ENCODE measurements at regions not wholly inside any gene's neighbourhood (a gene's known extent, or its start where the extent isn't known, plus 50 kb on each side); places are given as distances from the start of the nearest gene placed in this dataset.

DNA sequence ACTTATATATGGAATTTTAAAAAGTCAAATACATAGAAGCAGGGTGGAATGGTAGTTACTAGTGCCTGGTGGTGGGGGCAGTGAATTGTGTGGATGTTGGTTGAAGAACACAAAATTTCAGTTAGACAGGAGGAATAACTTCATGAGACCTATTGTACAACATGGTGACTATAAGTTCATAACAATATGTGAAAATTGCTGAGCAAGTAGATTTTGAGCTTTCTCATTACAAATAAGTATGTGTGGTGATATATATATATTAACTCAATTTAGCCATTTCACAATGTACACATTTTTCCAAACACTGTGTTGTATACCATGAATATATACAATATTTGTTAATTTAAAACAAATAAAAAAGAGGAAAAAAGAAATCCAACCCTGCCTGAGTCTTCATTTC is 641.1 kb downstream of the DIAPH3 start:
- TF ChIP-seq, protein P1, sequence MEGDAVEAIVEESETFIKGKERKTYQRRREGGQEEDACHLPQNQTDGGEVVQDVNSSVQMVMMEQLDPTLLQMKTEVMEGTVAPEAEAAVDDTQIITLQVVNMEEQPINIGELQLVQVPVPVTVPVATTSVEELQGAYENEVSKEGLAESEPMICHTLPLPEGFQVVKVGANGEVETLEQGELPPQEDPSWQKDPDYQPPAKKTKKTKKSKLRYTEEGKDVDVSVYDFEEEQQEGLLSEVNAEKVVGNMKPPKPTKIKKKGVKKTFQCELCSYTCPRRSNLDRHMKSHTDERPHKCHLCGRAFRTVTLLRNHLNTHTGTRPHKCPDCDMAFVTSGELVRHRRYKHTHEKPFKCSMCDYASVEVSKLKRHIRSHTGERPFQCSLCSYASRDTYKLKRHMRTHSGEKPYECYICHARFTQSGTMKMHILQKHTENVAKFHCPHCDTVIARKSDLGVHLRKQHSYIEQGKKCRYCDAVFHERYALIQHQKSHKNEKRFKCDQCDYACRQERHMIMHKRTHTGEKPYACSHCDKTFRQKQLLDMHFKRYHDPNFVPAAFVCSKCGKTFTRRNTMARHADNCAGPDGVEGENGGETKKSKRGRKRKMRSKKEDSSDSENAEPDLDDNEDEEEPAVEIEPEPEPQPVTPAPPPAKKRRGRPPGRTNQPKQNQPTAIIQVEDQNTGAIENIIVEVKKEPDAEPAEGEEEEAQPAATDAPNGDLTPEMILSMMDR (IDR thresholded peaks at IDR 0.05) = no peak
- no peaks in the 10 kb centered on the region for H3K9me3 Mint-ChIP-seq (ENCODE audit: low read depth)
- peaks cover 15% of the 10 kb centered on the region for H3K4me1 Mint-ChIP-seq (ENCODE audit: low read depth)
- DNase-seq (ENCODE audit: low spot score) = no peak
- no peak overlapping the region for H3K27ac Mint-ChIP-seq (ENCODE audit: unreplicated experiment)
- H3K4me3 Mint-ChIP-seq (ENCODE audit: unreplicated experiment) = no peak overlapping the region
- H3K27me3 Mint-ChIP-seq (ENCODE audit: low read depth) = no peaks in the 10 kb centered on the region
- no peaks in the 10 kb centered on the region for H3K36me3 Mint-ChIP-seq (ENCODE audit: low read depth)

DNA sequence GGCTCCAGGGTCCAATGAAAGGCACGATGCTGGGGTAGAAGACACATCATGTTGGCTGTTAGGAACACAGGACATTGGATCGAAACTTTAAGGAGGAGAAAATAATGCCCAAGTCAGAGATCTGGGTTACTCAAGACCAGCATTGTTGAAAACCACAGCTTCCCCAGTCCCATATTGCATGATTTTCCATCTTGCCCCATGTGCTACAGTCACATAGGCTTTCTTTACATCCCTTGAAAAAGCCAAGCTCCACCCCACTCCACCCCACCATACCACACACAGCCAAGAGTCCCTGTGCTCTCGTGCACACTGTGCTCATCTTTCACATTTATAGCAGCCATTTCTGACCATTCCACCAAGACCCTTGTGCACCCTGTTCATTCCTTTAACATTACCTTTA is 636.2 kb downstream of the DIAPH3 start:
- TF ChIP-seq, protein P1 (IDR thresholded peaks at IDR 0.05) = no peak
- Mint-ChIP-seq H3K27me3 (ENCODE audit: low read depth) (no peaks in the 10 kb centered on the region), H3K4me1 (ENCODE audit: low read depth) (peaks cover 32% of the 10 kb centered on the region), H3K27ac (ENCODE audit: unreplicated experiment) (no peak overlapping the region), H3K9me3 (ENCODE audit: low read depth) (no peaks in the 10 kb centered on the region), H3K36me3 (ENCODE audit: low read depth) (no peaks in the 10 kb centered on the region), H3K4me3 (ENCODE audit: unreplicated experiment) (no peak overlapping the region)
- no peak for DNase-seq (ENCODE audit: low spot score)

DNA sequence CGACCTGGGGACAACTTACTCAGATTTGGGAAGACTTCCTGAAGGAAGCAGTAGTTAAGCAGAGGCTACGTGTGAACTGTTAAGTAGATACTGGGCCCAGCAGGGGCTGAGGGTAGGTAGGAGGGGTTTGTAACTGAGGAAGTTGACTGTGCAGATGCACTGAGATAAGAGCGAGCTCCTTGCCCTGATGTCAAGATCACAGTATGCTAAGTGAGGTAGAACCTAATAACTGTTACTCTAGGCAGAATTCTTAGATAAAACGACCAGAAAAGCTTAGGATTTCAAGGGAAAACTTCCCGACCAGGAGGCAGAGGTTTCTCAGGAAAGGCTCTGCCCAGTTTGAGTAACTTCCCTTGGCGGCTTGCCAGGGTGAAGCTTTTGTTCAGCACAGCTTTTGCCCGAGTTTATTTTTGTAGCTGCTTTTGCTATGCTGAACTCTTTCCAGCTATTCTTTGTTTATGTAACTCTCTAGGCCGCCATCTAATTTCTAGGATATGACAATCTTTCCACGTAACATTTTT is 632.1 kb downstream of the DIAPH3 start:
- no peaks in the 10 kb centered on the region for H3K9me3 Mint-ChIP-seq (ENCODE audit: low read depth)
- no peaks in the 10 kb centered on the region for H3K27me3 Mint-ChIP-seq (ENCODE audit: low read depth)
- H3K36me3 Mint-ChIP-seq (ENCODE audit: low read depth) = no peaks in the 10 kb centered on the region
- TF ChIP-seq, protein P1 (IDR thresholded peaks at IDR 0.05) = no peak
- H3K4me3 Mint-ChIP-seq (ENCODE audit: unreplicated experiment) = no peak overlapping the region
- H3K27ac Mint-ChIP-seq (ENCODE audit: unreplicated experiment) = peak overlapping the region; percentile 64
- peaks cover 37% of the 10 kb centered on the region for H3K4me1 Mint-ChIP-seq (ENCODE audit: low read depth)
- no peak for DNase-seq (ENCODE audit: low spot score)

DNA sequence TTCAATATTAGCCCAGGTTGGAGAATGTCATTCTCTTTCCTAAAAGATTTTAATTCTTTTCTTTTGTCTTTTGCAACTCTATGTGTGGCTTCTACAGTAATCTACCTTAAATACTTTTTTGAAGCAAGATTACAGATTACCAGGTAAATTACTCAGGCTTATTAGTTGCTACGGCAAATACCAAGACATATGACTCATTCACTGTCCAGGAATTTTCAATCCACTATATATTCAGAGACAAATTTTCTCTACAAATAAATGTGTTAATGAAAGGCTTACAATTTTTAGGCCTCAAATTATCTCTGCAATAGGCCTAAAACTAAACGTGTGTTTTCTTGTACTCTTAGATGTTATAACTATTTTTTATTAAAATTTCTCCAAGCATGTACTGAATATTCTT is 631.3 kb downstream of the DIAPH3 start:
- Mint-ChIP-seq H3K27ac (ENCODE audit: unreplicated experiment) (no peak overlapping the region), H3K36me3 (ENCODE audit: low read depth) (no peaks in the 10 kb centered on the region), H3K4me1 (ENCODE audit: low read depth) (peaks cover 37% of the 10 kb centered on the region), H3K27me3 (ENCODE audit: low read depth) (no peaks in the 10 kb centered on the region), H3K9me3 (ENCODE audit: low read depth) (no peaks in the 10 kb centered on the region), H3K4me3 (ENCODE audit: unreplicated experiment) (no peak overlapping the region)
- no peak for DNase-seq (ENCODE audit: low spot score)
- TF ChIP-seq, protein P1 (IDR thresholded peaks at IDR 0.05) = no peak

DNA sequence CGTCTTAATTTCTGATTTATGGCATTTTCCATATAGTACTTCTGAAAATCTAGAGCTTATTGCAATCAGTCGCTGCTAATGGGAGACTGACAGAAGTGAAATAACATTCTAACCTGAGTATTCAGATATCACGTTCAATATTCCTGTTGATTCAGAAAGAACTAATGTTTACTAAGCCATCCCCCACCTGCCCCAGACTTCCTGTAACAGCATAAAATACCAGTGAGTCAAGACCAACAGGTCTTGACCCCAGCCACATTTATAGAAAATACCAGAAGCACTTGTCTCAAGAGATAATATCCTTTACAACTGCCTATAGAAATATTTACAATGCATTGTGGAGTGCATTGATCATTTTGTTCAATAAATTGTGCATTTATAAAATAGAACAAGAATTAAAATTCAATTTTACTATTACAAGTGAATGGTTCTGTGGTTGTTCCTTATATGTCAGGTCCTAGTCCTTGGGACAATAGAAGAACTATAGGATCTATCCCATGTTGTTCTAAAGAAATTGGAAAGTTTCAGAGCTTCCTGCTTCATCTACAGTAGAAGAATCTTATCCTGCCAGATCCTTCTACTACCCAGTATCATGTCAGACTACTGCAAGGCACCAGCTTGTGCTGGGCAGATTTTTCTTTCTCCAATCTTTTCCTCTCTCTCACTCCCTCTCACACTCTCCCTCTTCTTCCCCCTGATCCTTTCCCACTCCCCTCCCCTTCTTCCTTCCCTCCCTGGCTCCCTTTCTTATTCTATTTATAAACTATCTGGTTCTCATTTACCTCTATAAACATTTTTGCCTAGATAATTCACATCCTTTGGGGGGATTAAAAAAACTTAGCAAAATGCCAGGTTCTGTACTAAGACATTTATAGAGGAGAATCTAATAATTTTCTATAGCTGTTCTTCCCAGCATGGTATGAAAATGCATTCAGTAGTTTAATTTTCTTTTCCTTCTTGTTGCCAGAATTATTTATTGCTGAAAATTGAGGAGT is 629.9 kb downstream of the DIAPH3 start:
- no peak overlapping the region for H3K4me3 Mint-ChIP-seq (ENCODE audit: unreplicated experiment)
- TF ChIP-seq, protein P1 (IDR thresholded peaks at IDR 0.05) = no peak
- H3K9me3 Mint-ChIP-seq (ENCODE audit: low read depth) = no peaks in the 10 kb centered on the region
- no peak overlapping the region for H3K27ac Mint-ChIP-seq (ENCODE audit: unreplicated experiment)
- peaks cover 37% of the 10 kb centered on the region for H3K4me1 Mint-ChIP-seq (ENCODE audit: low read depth)
- DNase-seq (ENCODE audit: low spot score) = no peak
- no peaks in the 10 kb centered on the region for H3K27me3 Mint-ChIP-seq (ENCODE audit: low read depth)
- H3K36me3 Mint-ChIP-seq (ENCODE audit: low read depth) = no peaks in the 10 kb centered on the region
